NCI-H69 (cell line): ENCODE measurements at regions not wholly inside any gene's neighbourhood (a gene's known extent, or its start where the extent isn't known, plus 50 kb on each side); places are given as distances from the start of the nearest gene placed in this dataset.
"Not testable (repeated sequence)": the region's sequence is repeated elsewhere in the genome, so short reads cannot be mapped to it uniquely, and the experiment has no call there.

Source experiments
- DNase-seq: peaks from one replicate; lab custom pipeline; 2025; lab: John Stamatoyannopoulos, UW

GRCh38 chr11:116666673-116667249 lies 106.0 kb downstream of the BUD13 start:
- DNase-seq = not testable (repeated sequence)

GRCh38 chr11:116665523-116665922 lies 107.3 kb downstream of the BUD13 start:
- DNase-seq = no peak

GRCh38 chr11:116661056-116661455 lies 111.7 kb downstream of the BUD13 start:
- no peak for DNase-seq

GRCh38 chr11:116660011-116660410 lies 112.8 kb downstream of the BUD13 start:
- no peak for DNase-seq

- no peak for DNase-seq
Measured at GRCh38 chr11:116658876-116659535, 113.8 kb downstream of the BUD13 start.

- no peak for DNase-seq
Measured at GRCh38 chr11:116657842-116658825, 114.7 kb downstream of the BUD13 start.

- no peak for DNase-seq
Measured at GRCh38 chr11:116656011-116656410, 116.8 kb downstream of the BUD13 start.

- DNase-seq = no peak
Measured at GRCh38 chr11:116654526-116654925, 118.3 kb downstream of the BUD13 start.

- DNase-seq = no peak
Measured at GRCh38 chr11:116653206-116653605, 119.6 kb downstream of the BUD13 start.

- DNase-seq = no peak
Measured at GRCh38 chr11:116651737-116652237, 121.0 kb downstream of the BUD13 start.

- DNase-seq = no peak
Measured at GRCh38 chr11:116651098-116651736, 121.6 kb downstream of the BUD13 start.

GRCh38 chr11:116650052-116650451 lies 122.7 kb downstream of the BUD13 start:
- no peak for DNase-seq

- DNase-seq = no peak
Measured at GRCh38 chr11:116649268-116649667, 123.5 kb downstream of the BUD13 start.

- no peak for DNase-seq
Measured at GRCh38 chr11:116648247-116649174, 124.3 kb downstream of the BUD13 start.

- DNase-seq = no peak
Measured at GRCh38 chr11:116647305-116648080, 125.3 kb downstream of the BUD13 start.

GRCh38 chr11:116646191-116646590 lies 126.6 kb downstream of the BUD13 start:
- DNase-seq = no peak

- no peak for DNase-seq
Measured at GRCh38 chr11:116644941-116645305, 127.9 kb downstream of the BUD13 start.

- no peak for DNase-seq
Measured at GRCh38 chr11:116644201-116644940, 128.4 kb downstream of the BUD13 start.

- DNase-seq = no peak
Measured at GRCh38 chr11:116643521-116643920, 129.3 kb downstream of the BUD13 start.

GRCh38 chr11:116642902-116643301 lies 129.9 kb downstream of the BUD13 start:
- no peak for DNase-seq
